Vagina (tissue), 2 donors: ENCODE measurements at regions not wholly inside any gene's neighbourhood (a gene's known extent, or its start where the extent isn't known, plus 50 kb on each side); places are given as distances from the start of the nearest gene placed in this dataset.

Experiments used
- CTCF ChIP-seq, 3 experiments: fragments of 450-650 bp in 2 of 3; fragments of 200-600 bp in 1 of 3; sonication (generic) in 1 of 3; IDR thresholded peaks; one replicate each; pipeline ENCODE4 v1.5.1; 2017 to 2019; ENCODE audit warnings: antibody characterized with exemption in 3 of 3, mild to moderate bottlenecking in 2 of 3, moderate library complexity in 2 of 3
- POLR2A ChIP-seq, 2 donors: fragments of 450-650 bp; IDR thresholded peaks; one replicate each; pipeline ENCODE4 v1.6.1; 2017; ENCODE audit warnings: antibody characterized with exemption in 2 of 2, mild to moderate bottlenecking in 2 of 2, moderate library complexity in 2 of 2

GRCh38 chr7:35501681-35502080, 193.3 kb downstream of the HERPUD2 start:
- TF ChIP-seq CTCF (IDR thresholded peaks at IDR 0.05) (no peak), POLR2A (IDR thresholded peaks at IDR 0.05) (no peak)
